ENCODE measurements at regions not wholly inside any gene's neighbourhood (a gene's known extent, or its start where the extent isn't known, plus 50 kb on each side); places are given as distances from the start of the nearest gene placed in this dataset.

- Histone ChIP-seq H3K9me3 (ENCODE audit: low read length) (no peaks in the 10 kb centered on the region), H3K36me3 (replicated peaks in 1 of 2; ENCODE audit: control insufficient read depth in 1 of 2, insufficient read depth in 2 of 2, low read length in 2 of 2) (no peaks in the 10 kb centered on the region), H3K4me1 (ENCODE audit: insufficient read depth, low read length) (no peaks in the 10 kb centered on the region), H4K20me1 (ENCODE audit: insufficient read depth, low read length) (no peaks in the 10 kb centered on the region), H3K9ac (ENCODE audit: insufficient read depth, low read depth, low read length) (no peak overlapping the region), H3K27ac (ENCODE audit: extremely low read length, insufficient read depth, low read length) (no peak overlapping the region), H3K79me2 (ENCODE audit: insufficient read depth, low read length) (no peaks in the 10 kb centered on the region), H3K27me3 (ENCODE audit: control insufficient read depth in 1 of 2, insufficient read depth in 2 of 2, low read length in 2 of 2) (no peaks in the 10 kb centered on the region; a peak in 1 of 5 replicates), H2AFZ (ENCODE audit: low read length) (no peak overlapping the region), H3K4me2 (ENCODE audit: low read depth, low read length) (no peak overlapping the region), H3K4me3 (replicated peaks in 1 of 3; ENCODE audit: insufficient read depth in 1 of 3, low read depth in 2 of 3, low read length in 3 of 3) (no peak overlapping the region)
- WGBS (ENCODE audit: low lambda C conversion rate): 3% methylated on average over 3 of the region's 3 CpGs
- ChIA-PET POLR2A (no interaction called here), CTCF (ENCODE audit: low intra/inter-chr PET ratio, low total read pairs) (no interaction called here)
- DNase-seq (ENCODE audit: low spot score) (peak; percentile 15), FAIRE-seq (no peak), ATAC-seq (peak; percentile 63)
- in situ Hi-C loops (cut with HindIII; ENCODE audit: extremely low pct_ligation_motif_present, low pct_unique_long_range_greater_than_20kb): no loop called here
- intact Hi-C loops (cut with micrococcal nuclease; ENCODE audit: unreplicated experiment): no loop called here
- BruUV-seq (replicated peaks): no TSS peak
- TF ChIP-seq ISX (CRISPR knock-in tag; conservative IDR thresholded peaks at IDR 0.05) (no peak), HNF4A (CRISPR knock-in tag; IDR thresholded peaks at IDR 0.05) (0 out of 2 replicates have a peak, but pooled peaks have one; percentile 24)
Observed at GRCh38 chr13:37277435-37278144, 172.1 kb upstream of the CSNK1A1L start.

GRCh38 chr13:37277007-37277406, 171.5 kb upstream of the CSNK1A1L start:
- Histone ChIP-seq H3K4me2 (ENCODE audit: low read depth, low read length) (no peak overlapping the region), H2AFZ (ENCODE audit: low read length) (no peak overlapping the region), H3K27me3 (ENCODE audit: control insufficient read depth in 1 of 2, insufficient read depth in 2 of 2, low read length in 2 of 2) (no peaks in the 10 kb centered on the region; a peak in 1 of 5 replicates), H3K36me3 (replicated peaks in 1 of 2; ENCODE audit: control insufficient read depth in 1 of 2, insufficient read depth in 2 of 2, low read length in 2 of 2) (no peaks in the 10 kb centered on the region), H3K9me3 (ENCODE audit: low read length) (no peaks in the 10 kb centered on the region), H4K20me1 (ENCODE audit: insufficient read depth, low read length) (no peaks in the 10 kb centered on the region), H3K9ac (ENCODE audit: insufficient read depth, low read depth, low read length) (no peak overlapping the region), H3K79me2 (ENCODE audit: insufficient read depth, low read length) (no peaks in the 10 kb centered on the region), H3K4me3 (replicated peaks in 1 of 3; ENCODE audit: insufficient read depth in 1 of 3, low read depth in 2 of 3, low read length in 3 of 3) (no peak overlapping the region), H3K27ac (ENCODE audit: extremely low read length, insufficient read depth, low read length) (no peak overlapping the region), H3K4me1 (ENCODE audit: insufficient read depth, low read length) (no peaks in the 10 kb centered on the region)
- intact Hi-C loops (cut with micrococcal nuclease; ENCODE audit: unreplicated experiment) (no loop called here), in situ Hi-C loops (cut with HindIII; ENCODE audit: extremely low pct_ligation_motif_present, low pct_unique_long_range_greater_than_20kb) (no loop called here)
- POLR2A ChIA-PET: no interaction called here
- FAIRE-seq: no peak
- DNase-seq (ENCODE audit: low spot score): no peak
- BruUV-seq (replicated peaks): no TSS peak
- ATAC-seq: no peak; the same call in 2 of the 3 replicates
- WGBS (ENCODE audit: low lambda C conversion rate): 36% methylated on average over 1 of the region's 1 CpG
- CTCF ChIA-PET (ENCODE audit: low intra/inter-chr PET ratio, low total read pairs): no interaction called here
- TF ChIP-seq CAMTA2 (CRISPR knock-in tag; IDR thresholded peaks at IDR 0.05; ENCODE audit: borderline replicate concordance) (no peak), MTA3 (CRISPR knock-in tag; IDR thresholded peaks at IDR 0.05) (no peak), ZFP90 (CRISPR knock-in tag; IDR thresholded peaks at IDR 0.05; ENCODE audit: borderline replicate concordance) (no peak), TFE3 (CRISPR knock-in tag; IDR thresholded peaks at IDR 0.05) (no peak), RBM39 (IDR thresholded peaks at IDR 0.05; ENCODE audit: low read depth, low read length, poor library complexity, severe bottlenecking) (no peak), ZNF678 (CRISPR knock-in tag; IDR thresholded peaks at IDR 0.05) (no peak), ZNF878 (CRISPR knock-in tag; IDR thresholded peaks at IDR 0.05) (no peak), HOXA5 (CRISPR knock-in tag; IDR thresholded peaks at IDR 0.05) (no peak), ZNF512 (CRISPR knock-in tag; IDR thresholded peaks at IDR 0.05) (no peak), ZNF850 (CRISPR knock-in tag; conservative IDR thresholded peaks at IDR 0.05) (no peak), DR1 (CRISPR knock-in tag; IDR thresholded peaks at IDR 0.05) (no peak), ZNF343 (CRISPR knock-in tag; IDR thresholded peaks at IDR 0.05) (no peak), ZBTB38 (CRISPR knock-in tag; IDR thresholded peaks at IDR 0.05) (no peak), SMYD3 (CRISPR knock-in tag; IDR thresholded peaks at IDR 0.05) (no peak), ZKSCAN1 (IDR thresholded peaks at IDR 0.05; ENCODE audit: low read length) (no peak), SCMH1 (CRISPR knock-in tag; IDR thresholded peaks at IDR 0.05; ENCODE audit: borderline replicate concordance) (no peak)

All from HepG2 (cell line).